WTC11 (cell line): ENCODE measurements at regions not wholly inside any gene's neighbourhood (a gene's known extent, or its start where the extent isn't known, plus 50 kb on each side); places are given as distances from the start of the nearest gene placed in this dataset.
A peak's percentile ranks its signal among the peaks of the same experiment; 100 is the strongest.

Source experiments
- ATAC-seq: fragments of 200-7000 bp; cut with Tn5 transposase; 2 replicates; pipeline ENCODE4 v1.10.0; 2021; ENCODE audit warnings: mild to moderate bottlenecking, moderate library complexity
- CTCF ChIA-PET: fragments of 300-600 bp; sonication (Branson Sonifier 250); formaldehyde crosslinking; loops from one replicate; lab custom pipeline; 2021; ENCODE audit warnings: antibody characterized with exemption; lab: Charles Lee
- POLR2A ChIA-PET: fragments of 350-600 bp; sonication (Branson Sonifier 250); formaldehyde crosslinking; loops from one replicate; lab custom pipeline; 2021; ENCODE audit warnings: antibody characterized with exemption; lab: Charles Lee
- DNase-seq: peaks from one replicate; pipeline ENCODE4 v3.0.0; 2021; ENCODE audit warnings: low spot score
- H3K27ac Mint-ChIP-seq: 2 replicates; pipeline ENCODE4 v1.8.0; 2021; ENCODE audit warnings: mixed read lengths
- H3K27me3 Mint-ChIP-seq: 2 replicates; pipeline ENCODE4 v1.8.0; 2021; ENCODE audit warnings: low read depth, mild to moderate bottlenecking, moderate library complexity, mixed read lengths
- H3K36me3 Mint-ChIP-seq: 2 replicates; pipeline ENCODE4 v1.8.0; 2021; ENCODE audit warnings: mixed read lengths
- H3K4me1 Mint-ChIP-seq: 2 replicates; pipeline ENCODE4 v1.8.0; 2022; ENCODE audit warnings: mixed read lengths
- H3K4me3 Mint-ChIP-seq: 2 replicates; pipeline ENCODE4 v1.8.0; 2021; ENCODE audit warnings: mild to moderate bottlenecking, moderate library complexity, mixed read lengths
- H3K9me3 Mint-ChIP-seq: 2 replicates; pipeline ENCODE4 v1.8.0; 2021; ENCODE audit warnings: mixed read lengths
- AR ChIP-seq: fragments of 250-450 bp; sonication (Bioruptor Pico); IDR thresholded peaks from 2 replicates; pipeline ENCODE4 v1.9.0; 2021; ENCODE audit warnings: mild to moderate bottlenecking
- ETV6 ChIP-seq: sonication (generic); formaldehyde crosslinking; IDR thresholded peaks from 2 replicates; pipeline ENCODE4 v1.8.1; 2022; ENCODE audit warnings: mild to moderate bottlenecking, missing genetic modification reagents
- FOXK1 ChIP-seq: sonication (generic); formaldehyde crosslinking; IDR thresholded peaks from 2 replicates; pipeline ENCODE4 v1.8.0; 2022; ENCODE audit warnings: mild to moderate bottlenecking, moderate library complexity, missing genetic modification reagents
- GRHL2 ChIP-seq: fragments of 250-450 bp; sonication (Bioruptor Pico); IDR thresholded peaks from 2 replicates; pipeline ENCODE4 v1.8.0; 2022; ENCODE audit warnings: mild to moderate bottlenecking, moderate library complexity; ENCODE audit not compliant: insufficient replicate concordance, severe bottlenecking
- MXD4 ChIP-seq: fragments of 250-450 bp; sonication (Bioruptor Pico); IDR thresholded peaks from 2 replicates; pipeline ENCODE4 v1.8.0; 2021; ENCODE audit warnings: mild to moderate bottlenecking, moderate library complexity, borderline replicate concordance
- RELA ChIP-seq: sonication (generic); formaldehyde crosslinking; IDR thresholded peaks from 2 replicates; pipeline ENCODE4 v1.8.1; 2022; ENCODE audit warnings: missing genetic modification reagents, mild to moderate bottlenecking, borderline replicate concordance
- RORB ChIP-seq: fragments of 250-450 bp; sonication (Bioruptor Pico); IDR thresholded peaks from 2 replicates; pipeline ENCODE4 v1.9.0; 2021; ENCODE audit warnings: mild to moderate bottlenecking
- TEAD1 ChIP-seq: sonication (generic); formaldehyde crosslinking; IDR thresholded peaks from 2 replicates; pipeline ENCODE4 v1.8.0; 2022; ENCODE audit warnings: mild to moderate bottlenecking, missing genetic modification reagents
- TEAD4 ChIP-seq: sonication (generic); formaldehyde crosslinking; IDR thresholded peaks from 2 replicates; pipeline ENCODE4 v1.8.0; 2022; ENCODE audit warnings: mild to moderate bottlenecking, missing genetic modification reagents
- TP53 ChIP-seq: sonication (generic); formaldehyde crosslinking; IDR thresholded peaks from 2 replicates; pipeline ENCODE4 v1.8.1; 2023; ENCODE audit warnings: mild to moderate bottlenecking, missing genetic modification reagents
- ZNF219 ChIP-seq: sonication (generic); formaldehyde crosslinking; IDR thresholded peaks from 2 replicates; pipeline ENCODE4 v1.8.0; 2023; ENCODE audit warnings: missing genetic modification reagents, mild to moderate bottlenecking, borderline replicate concordance
- ZNF396 ChIP-seq: fragments of 250-450 bp; sonication (Bioruptor Pico); IDR thresholded peaks from 2 replicates; pipeline ENCODE4 v1.8.0; 2021; ENCODE audit warnings: mild to moderate bottlenecking, moderate library complexity, borderline replicate concordance
- TF ChIP-seq, protein P1 (sequence below): sonication (generic); formaldehyde crosslinking; IDR thresholded peaks from 2 replicates; pipeline ENCODE4 v1.8.0; 2023; ENCODE audit warnings: mild to moderate bottlenecking, missing genetic modification reagents
- TF ChIP-seq, protein P2 (sequence below): sonication (generic); formaldehyde crosslinking; conservative IDR thresholded peaks from 2 replicates; pipeline ENCODE4 v1.8.1; 2023; ENCODE audit warnings: mild to moderate bottlenecking, low read depth, missing genetic modification reagents, moderate library complexity
- TF ChIP-seq, protein P3 (sequence below): sonication (generic); formaldehyde crosslinking; IDR thresholded peaks from 2 replicates; pipeline ENCODE4 v1.8.0; 2022; ENCODE audit warnings: mild to moderate bottlenecking, missing genetic modification reagents

- Mint-ChIP-seq H3K4me3 (no peak overlapping the region), H3K36me3 (peaks cover 46% of the 10 kb centered on the region), H3K4me1 (peaks cover 46% of the 10 kb centered on the region), H3K27ac (peak overlapping the region; percentile 47), H3K9me3 (peaks cover 54% of the 10 kb centered on the region), H3K27me3 (no peaks in the 10 kb centered on the region; the same call in none of the 2 replicates)
- CTCF ChIA-PET: no interaction called here
- ATAC-seq (peak; percentile 54), DNase-seq (no peak)
- POLR2A ChIA-PET: no interaction called here
- TF ChIP-seq, protein P1, sequence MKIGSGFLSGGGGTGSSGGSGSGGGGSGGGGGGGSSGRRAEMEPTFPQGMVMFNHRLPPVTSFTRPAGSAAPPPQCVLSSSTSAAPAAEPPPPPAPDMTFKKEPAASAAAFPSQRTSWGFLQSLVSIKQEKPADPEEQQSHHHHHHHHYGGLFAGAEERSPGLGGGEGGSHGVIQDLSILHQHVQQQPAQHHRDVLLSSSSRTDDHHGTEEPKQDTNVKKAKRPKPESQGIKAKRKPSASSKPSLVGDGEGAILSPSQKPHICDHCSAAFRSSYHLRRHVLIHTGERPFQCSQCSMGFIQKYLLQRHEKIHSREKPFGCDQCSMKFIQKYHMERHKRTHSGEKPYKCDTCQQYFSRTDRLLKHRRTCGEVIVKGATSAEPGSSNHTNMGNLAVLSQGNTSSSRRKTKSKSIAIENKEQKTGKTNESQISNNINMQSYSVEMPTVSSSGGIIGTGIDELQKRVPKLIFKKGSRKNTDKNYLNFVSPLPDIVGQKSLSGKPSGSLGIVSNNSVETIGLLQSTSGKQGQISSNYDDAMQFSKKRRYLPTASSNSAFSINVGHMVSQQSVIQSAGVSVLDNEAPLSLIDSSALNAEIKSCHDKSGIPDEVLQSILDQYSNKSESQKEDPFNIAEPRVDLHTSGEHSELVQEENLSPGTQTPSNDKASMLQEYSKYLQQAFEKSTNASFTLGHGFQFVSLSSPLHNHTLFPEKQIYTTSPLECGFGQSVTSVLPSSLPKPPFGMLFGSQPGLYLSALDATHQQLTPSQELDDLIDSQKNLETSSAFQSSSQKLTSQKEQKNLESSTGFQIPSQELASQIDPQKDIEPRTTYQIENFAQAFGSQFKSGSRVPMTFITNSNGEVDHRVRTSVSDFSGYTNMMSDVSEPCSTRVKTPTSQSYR (CRISPR knock-in tag): no peak
- no peak for TF ChIP-seq RELA (CRISPR knock-in tag)
- no peak for TF ChIP-seq AR (CRISPR knock-in tag)
- no peak for TF ChIP-seq ZNF396 (CRISPR knock-in tag)
- no peak for TF ChIP-seq ZNF219
- TF ChIP-seq GRHL2 (CRISPR knock-in tag): no peak
- TF ChIP-seq MXD4 (CRISPR knock-in tag): no peak
- TF ChIP-seq TEAD1 (CRISPR knock-in tag): no peak
- TF ChIP-seq RORB: no peak
- no peak for TF ChIP-seq TEAD4
These were observed 132.3 kb upstream of the FAM20A start for GRCh38 chr17:68733241-68734176.

GRCh38 chr17:68732301-68732749, 131.2 kb upstream of the FAM20A start:
- TF ChIP-seq, protein P2, sequence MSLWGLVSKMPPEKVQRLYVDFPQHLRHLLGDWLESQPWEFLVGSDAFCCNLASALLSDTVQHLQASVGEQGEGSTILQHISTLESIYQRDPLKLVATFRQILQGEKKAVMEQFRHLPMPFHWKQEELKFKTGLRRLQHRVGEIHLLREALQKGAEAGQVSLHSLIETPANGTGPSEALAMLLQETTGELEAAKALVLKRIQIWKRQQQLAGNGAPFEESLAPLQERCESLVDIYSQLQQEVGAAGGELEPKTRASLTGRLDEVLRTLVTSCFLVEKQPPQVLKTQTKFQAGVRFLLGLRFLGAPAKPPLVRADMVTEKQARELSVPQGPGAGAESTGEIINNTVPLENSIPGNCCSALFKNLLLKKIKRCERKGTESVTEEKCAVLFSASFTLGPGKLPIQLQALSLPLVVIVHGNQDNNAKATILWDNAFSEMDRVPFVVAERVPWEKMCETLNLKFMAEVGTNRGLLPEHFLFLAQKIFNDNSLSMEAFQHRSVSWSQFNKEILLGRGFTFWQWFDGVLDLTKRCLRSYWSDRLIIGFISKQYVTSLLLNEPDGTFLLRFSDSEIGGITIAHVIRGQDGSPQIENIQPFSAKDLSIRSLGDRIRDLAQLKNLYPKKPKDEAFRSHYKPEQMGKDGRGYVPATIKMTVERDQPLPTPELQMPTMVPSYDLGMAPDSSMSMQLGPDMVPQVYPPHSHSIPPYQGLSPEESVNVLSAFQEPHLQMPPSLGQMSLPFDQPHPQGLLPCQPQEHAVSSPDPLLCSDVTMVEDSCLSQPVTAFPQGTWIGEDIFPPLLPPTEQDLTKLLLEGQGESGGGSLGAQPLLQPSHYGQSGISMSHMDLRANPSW (CRISPR knock-in tag): no peak
- 0 out of 2 replicates have a peak, but pooled peaks have one; percentile 20 for TF ChIP-seq ETV6 (CRISPR knock-in tag)
- TF ChIP-seq TP53 (CRISPR knock-in tag): no peak
- TF ChIP-seq FOXK1 (CRISPR knock-in tag): 0 out of 2 replicates have a peak, but pooled peaks have one; percentile 28
- TF ChIP-seq, protein P3, sequence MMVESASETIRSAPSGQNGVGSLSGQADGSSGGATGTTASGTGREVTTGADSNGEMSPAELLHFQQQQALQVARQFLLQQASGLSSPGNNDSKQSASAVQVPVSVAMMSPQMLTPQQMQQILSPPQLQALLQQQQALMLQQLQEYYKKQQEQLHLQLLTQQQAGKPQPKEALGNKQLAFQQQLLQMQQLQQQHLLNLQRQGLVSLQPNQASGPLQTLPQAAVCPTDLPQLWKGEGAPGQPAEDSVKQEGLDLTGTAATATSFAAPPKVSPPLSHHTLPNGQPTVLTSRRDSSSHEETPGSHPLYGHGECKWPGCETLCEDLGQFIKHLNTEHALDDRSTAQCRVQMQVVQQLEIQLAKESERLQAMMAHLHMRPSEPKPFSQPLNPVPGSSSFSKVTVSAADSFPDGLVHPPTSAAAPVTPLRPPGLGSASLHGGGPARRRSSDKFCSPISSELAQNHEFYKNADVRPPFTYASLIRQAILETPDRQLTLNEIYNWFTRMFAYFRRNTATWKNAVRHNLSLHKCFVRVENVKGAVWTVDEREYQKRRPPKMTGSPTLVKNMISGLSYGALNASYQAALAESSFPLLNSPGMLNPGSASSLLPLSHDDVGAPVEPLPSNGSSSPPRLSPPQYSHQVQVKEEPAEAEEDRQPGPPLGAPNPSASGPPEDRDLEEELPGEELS (CRISPR knock-in tag): peak; percentile 88; the same call in 1 of the 2 replicates
- ChIA-PET POLR2A (no interaction called here), CTCF (interaction anchor here (0.7 kb wide), 1 partner anchor 118 kb away, joined by 3 read pairs; no protein-coding TSS in a partner anchor)
- H3K27ac Mint-ChIP-seq: peak overlapping the region; percentile 82
- H3K4me1 Mint-ChIP-seq: peaks cover 35% of the 10 kb centered on the region
- no peak for DNase-seq
- H3K4me3 Mint-ChIP-seq: no peak overlapping the region
- peaks cover 66% of the 10 kb centered on the region for H3K9me3 Mint-ChIP-seq
- peak; percentile 88 for ATAC-seq
- peaks cover 58% of the 10 kb centered on the region for H3K36me3 Mint-ChIP-seq
- no peaks in the 10 kb centered on the region; the same call in none of the 2 replicates for H3K27me3 Mint-ChIP-seq
